GM13976 (cell line): ENCODE measurements at regions not wholly inside any gene's neighbourhood (a gene's known extent, or its start where the extent isn't known, plus 50 kb on each side); places are given as distances from the start of the nearest gene placed in this dataset.

ENCODE experiments used
- DNase-seq: peaks from one replicate; pipeline ENCODE4 v3.0.0; 2012; ENCODE audit warnings: low spot score
- CTCF ChIP-seq: IDR thresholded peaks from 2 replicates; pipeline ENCODE4 v1.5.1; 2012; ENCODE audit warnings: borderline replicate concordance, mild to moderate bottlenecking; ENCODE audit not compliant: insufficient read depth; ENCODE audit errors: extremely low read depth, missing control alignments, control extremely low read depth
- in situ Hi-C: fragments of 300-500 bp; cut with MboI; formaldehyde crosslinking; loops from one replicate; pipeline ENCODE4 v1.12.0; 2022; ENCODE audit warnings: low sequenced_read_pairs, mixed read lengths, inconsistent platforms; ENCODE audit not compliant: unreplicated experiment

- in situ Hi-C loops, result no loop called here
- no peak for TF ChIP-seq CTCF
- no peak for DNase-seq
Measured at GRCh38 chrX:104309169-104309568, 54.4 kb upstream of the ESX1 start.

GRCh38 chrX:104307341-104307740 lies 52.6 kb upstream of the ESX1 start:
- DNase-seq, result no peak
- in situ Hi-C loops, result no loop called here

GRCh38 chrX:104306180-104306579 lies 51.4 kb upstream of the ESX1 start:
- DNase-seq, result no peak
- TF ChIP-seq CTCF, result no peak
- in situ Hi-C loops, result no loop called here

More at GRCh38 chrX:104307341-104307740, 52.6 kb upstream of the ESX1 start:
- TF ChIP-seq CTCF, result no peak
